Upper lobe of left lung (tissue), 6 donors: ENCODE measurements at regions not wholly inside any gene's neighbourhood (a gene's known extent, or its start where the extent isn't known, plus 50 kb on each side); places are given as distances from the start of the nearest gene placed in this dataset.
"Not testable (repeated sequence)": the region's sequence is repeated elsewhere in the genome, so short reads cannot be mapped to it uniquely, and the experiment has no call there.

Experiments
- ATAC-seq, 2 donors: fragments of 200-7000 bp; cut with Tn5 transposase; one replicate each; pipeline ENCODE4 v1.9.1; 2022; ENCODE audit warnings: mild to moderate bottlenecking in 2 of 2, moderate library complexity in 2 of 2; ENCODE audit not compliant: low FRiP score in 2 of 2
- DNase-seq, 2 donors: peaks; one replicate each; pipeline ENCODE4 v3.0.0-alpha.2; 2019 to 2020
- H3K27ac ChIP-seq, 4 donors: fragments of 200-600 bp; sonication (generic); one replicate each; pipeline ENCODE4 v1.5.1; 2016 to 2019
- H3K27me3 ChIP-seq, 4 donors: fragments of 200-600 bp; sonication (generic); one replicate each; pipeline ENCODE4 v1.5.1; 2017 to 2019
- H3K36me3 ChIP-seq, 4 donors: fragments of 200-600 bp; sonication (generic); one replicate each; pipeline ENCODE4 v1.5.1; 2016 to 2019
- H3K4me1 ChIP-seq, 4 donors: fragments of 200-600 bp; sonication (generic); one replicate each; pipeline ENCODE4 v1.5.1; 2018 to 2019
- H3K4me3 ChIP-seq, 4 donors: fragments of 200-600 bp; sonication (generic); one replicate each; pipeline ENCODE4 v1.5.1; 2017 to 2019; ENCODE audit warnings: mild to moderate bottlenecking in 2 of 4, moderate library complexity in 1 of 4
- H3K9me3 ChIP-seq, 4 donors: fragments of 200-600 bp; sonication (generic); one replicate each; pipeline ENCODE4 v1.5.1; 2018 to 2019
- EP300 ChIP-seq, 4 donors: sonication (generic); formaldehyde crosslinking; IDR thresholded peaks; one replicate each; pipeline ENCODE4 v1.5.1; 2017; ENCODE audit warnings: antibody characterized with exemption in 4 of 4, control low read depth in 2 of 4
- POLR2A ChIP-seq, 4 donors: fragments of 450-650 bp; IDR thresholded peaks; one replicate each; pipeline ENCODE4 v1.5.1; 2016 to 2017; ENCODE audit warnings: antibody characterized with exemption in 4 of 4, mild to moderate bottlenecking in 2 of 4
- POLR2AphosphoS5 ChIP-seq, 2 donors: sonication (generic); formaldehyde crosslinking; IDR thresholded peaks; one replicate each; pipeline ENCODE4 v1.5.1; 2017; ENCODE audit warnings: antibody characterized with exemption in 2 of 2
- WGBS, 2 donors: methylation state at CpG; one replicate each; pipeline ENCODE4 v1.1.5; 2017 to 2018; 5-methylcytosine and 5-hydroxymethylcytosine counted together
- TF ChIP-seq, protein P1 (sequence below), 6 experiments: fragments of 450-650 bp in 4 of 6; fragments of 200-600 bp in 2 of 6; sonication (generic) in 2 of 6; IDR thresholded peaks; one replicate each; pipeline ENCODE4 v1.5.1; 2016 to 2019; ENCODE audit warnings: antibody characterized with exemption in 6 of 6
- donor health status: DM: no; HTN: no; CAD: no; lungs with moderate emphysema.
- donor health status: DM: no; HTN: yes; CAD: no; lungs with severe emphysema.

DNA sequence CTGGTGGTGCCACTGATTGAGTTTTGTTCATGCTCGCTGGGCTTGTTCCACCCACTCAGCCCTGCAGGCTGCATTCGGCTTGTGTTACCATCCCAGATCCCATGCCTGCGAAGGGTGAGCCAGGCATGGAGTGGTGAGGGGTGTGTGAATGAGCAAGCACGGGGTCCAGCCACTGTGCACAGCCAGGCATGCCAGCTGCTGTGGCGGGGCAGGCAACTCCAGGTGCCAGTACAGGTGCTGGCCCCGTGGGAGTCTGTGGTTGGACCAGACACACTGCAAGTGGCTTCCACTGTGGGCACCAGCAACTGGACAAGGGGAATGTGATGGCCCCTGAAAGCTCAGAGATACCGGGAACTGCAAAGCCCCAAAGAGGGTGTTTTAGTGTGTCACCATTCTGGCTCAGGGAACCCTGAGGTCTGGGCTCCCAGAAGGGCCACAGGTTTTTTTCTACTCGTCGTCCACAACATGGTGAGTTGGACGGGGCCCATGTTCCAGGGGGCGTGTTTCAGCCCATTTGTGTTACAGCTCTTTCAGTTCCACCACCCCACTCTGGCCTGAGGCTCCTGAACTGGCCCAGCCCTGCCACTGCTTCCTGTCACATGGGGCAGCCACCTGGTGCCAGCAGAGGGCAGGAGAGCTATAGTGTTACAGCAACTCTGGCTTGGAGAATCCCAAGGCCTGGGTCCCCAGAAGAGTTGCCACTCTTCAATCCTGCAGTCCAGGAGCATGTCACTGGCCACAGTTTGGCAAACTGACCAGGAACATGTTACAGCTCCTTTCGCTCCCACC, 217.0 kb upstream of the OBI1 start:
- H3K27ac ChIP-seq = no peak overlapping the region
- ATAC-seq (peak; percentile 24 to 31), DNase-seq (peak in 1 of 2 donors; percentile 59)
- no peaks in the 10 kb centered on the region for H3K27me3 ChIP-seq
- H3K4me1 ChIP-seq = no peaks in the 10 kb centered on the region
- no peak overlapping the region for H3K4me3 ChIP-seq
- no peaks in the 10 kb centered on the region for H3K36me3 ChIP-seq
- TF ChIP-seq POLR2AphosphoS5 (IDR thresholded peaks at IDR 0.05) (no peak), EP300 (IDR thresholded peaks at IDR 0.05) (no peak), POLR2A (IDR thresholded peaks at IDR 0.05) (no peak)
- TF ChIP-seq, protein P1, sequence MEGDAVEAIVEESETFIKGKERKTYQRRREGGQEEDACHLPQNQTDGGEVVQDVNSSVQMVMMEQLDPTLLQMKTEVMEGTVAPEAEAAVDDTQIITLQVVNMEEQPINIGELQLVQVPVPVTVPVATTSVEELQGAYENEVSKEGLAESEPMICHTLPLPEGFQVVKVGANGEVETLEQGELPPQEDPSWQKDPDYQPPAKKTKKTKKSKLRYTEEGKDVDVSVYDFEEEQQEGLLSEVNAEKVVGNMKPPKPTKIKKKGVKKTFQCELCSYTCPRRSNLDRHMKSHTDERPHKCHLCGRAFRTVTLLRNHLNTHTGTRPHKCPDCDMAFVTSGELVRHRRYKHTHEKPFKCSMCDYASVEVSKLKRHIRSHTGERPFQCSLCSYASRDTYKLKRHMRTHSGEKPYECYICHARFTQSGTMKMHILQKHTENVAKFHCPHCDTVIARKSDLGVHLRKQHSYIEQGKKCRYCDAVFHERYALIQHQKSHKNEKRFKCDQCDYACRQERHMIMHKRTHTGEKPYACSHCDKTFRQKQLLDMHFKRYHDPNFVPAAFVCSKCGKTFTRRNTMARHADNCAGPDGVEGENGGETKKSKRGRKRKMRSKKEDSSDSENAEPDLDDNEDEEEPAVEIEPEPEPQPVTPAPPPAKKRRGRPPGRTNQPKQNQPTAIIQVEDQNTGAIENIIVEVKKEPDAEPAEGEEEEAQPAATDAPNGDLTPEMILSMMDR (IDR thresholded peaks at IDR 0.05) = no peak
- 80 to 94% methylated on average over 9 to 12 of the region's 12 CpGs for WGBS, 2 donors
- H3K9me3 ChIP-seq = no peaks in the 10 kb centered on the region

DNA sequence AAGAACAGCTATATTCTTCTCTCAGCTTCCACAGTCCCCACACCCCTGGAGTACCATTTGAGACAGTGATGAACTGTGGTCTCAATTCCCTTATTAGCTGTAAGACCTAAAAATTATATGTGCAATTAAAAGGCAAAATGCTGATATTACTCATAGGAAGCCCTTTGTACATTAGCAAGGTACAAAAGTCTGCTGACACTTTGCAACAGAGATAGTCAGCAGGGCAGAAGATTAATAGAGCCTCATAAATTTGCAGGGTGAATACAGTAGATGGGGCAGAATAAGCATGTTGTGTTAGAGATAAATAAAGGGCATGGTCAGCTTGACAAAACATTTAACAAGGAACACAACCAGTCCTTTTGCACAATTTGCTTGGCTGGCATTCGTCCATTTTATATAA, 210.0 kb upstream of the OBI1 start:
- no peaks in the 10 kb centered on the region for H3K36me3 ChIP-seq
- ATAC-seq (no peak), DNase-seq (no peak)
- H3K9me3 ChIP-seq = no peaks in the 10 kb centered on the region
- no peaks in the 10 kb centered on the region for H3K27me3 ChIP-seq
- no peak overlapping the region for H3K27ac ChIP-seq
- TF ChIP-seq EP300 (IDR thresholded peaks at IDR 0.05) = no peak
- no peak for TF ChIP-seq POLR2A (IDR thresholded peaks at IDR 0.05)
- TF ChIP-seq POLR2AphosphoS5 (IDR thresholded peaks at IDR 0.05) = no peak
- TF ChIP-seq, protein P1 (IDR thresholded peaks at IDR 0.05) = no peak
- 48 to 75% methylated on average over 1 of the region's 1 CpG for WGBS, 2 donors
- H3K4me3 ChIP-seq = no peak overlapping the region
- H3K4me1 ChIP-seq = no peaks in the 10 kb centered on the region

DNA sequence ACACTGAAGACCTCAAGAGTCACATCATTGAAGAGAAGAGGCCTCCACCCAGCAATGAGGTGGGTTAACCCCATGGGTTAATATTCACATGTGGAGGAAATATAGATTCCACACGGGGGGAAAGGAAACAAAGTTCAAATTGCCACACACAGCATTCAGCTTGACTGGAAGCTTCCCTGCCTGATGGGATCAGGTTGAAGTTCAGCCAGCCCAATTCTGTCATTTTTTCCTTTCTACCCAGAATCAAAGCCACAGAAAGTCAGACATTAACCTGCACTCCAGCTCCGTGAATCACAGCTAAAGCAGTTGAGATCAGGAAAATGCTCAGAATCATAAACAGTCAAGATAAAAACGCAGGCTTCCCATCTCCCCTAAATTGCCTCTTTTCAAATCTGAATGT, 208.7 kb upstream of the OBI1 start:
- Histone ChIP-seq H3K27me3 (no peaks in the 10 kb centered on the region), H3K9me3 (no peaks in the 10 kb centered on the region), H3K4me1 (no peaks in the 10 kb centered on the region), H3K27ac (no peak overlapping the region), H3K4me3 (no peak overlapping the region), H3K36me3 (no peaks in the 10 kb centered on the region)
- TF ChIP-seq POLR2AphosphoS5 (IDR thresholded peaks at IDR 0.05) (no peak), EP300 (IDR thresholded peaks at IDR 0.05) (no peak), POLR2A (IDR thresholded peaks at IDR 0.05) (no peak)
- TF ChIP-seq, protein P1 (IDR thresholded peaks at IDR 0.05) = no peak
- ATAC-seq (no peak), DNase-seq (no peak)
- WGBS, 2 donors = 64 to 68% methylated on average over 3 of the region's 3 CpGs

DNA sequence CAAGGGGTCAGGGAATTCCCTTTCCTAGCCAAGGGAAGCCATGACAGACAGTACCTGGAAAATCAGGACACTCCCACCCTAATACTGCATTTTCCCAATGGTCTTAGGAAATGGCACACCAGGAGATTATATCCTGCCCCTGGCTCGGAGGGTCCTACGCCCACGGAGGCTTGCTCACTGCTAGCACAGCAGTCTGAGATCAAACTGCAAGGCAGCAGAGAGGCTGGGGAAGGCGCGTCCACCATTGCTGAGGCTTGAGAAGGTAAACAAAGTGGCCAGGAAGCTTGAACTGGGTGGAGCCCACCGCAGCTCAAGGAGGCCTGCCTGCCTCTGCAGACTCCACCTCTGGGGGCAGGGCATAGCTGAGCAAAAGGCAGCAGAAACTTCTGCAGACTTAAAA, 207.1 kb upstream of the OBI1 start:
- not testable (repeated sequence) for ATAC-seq, H3K27ac ChIP-seq, H3K9me3 ChIP-seq, H3K36me3 ChIP-seq, H3K27me3 ChIP-seq, H3K4me1 ChIP-seq, H3K4me3 ChIP-seq
- peak in 1 of 2 donors; percentile 1 for DNase-seq
- 37 to 71% methylated on average over 2 to 5 of the region's 6 CpGs for WGBS, 2 donors

DNA sequence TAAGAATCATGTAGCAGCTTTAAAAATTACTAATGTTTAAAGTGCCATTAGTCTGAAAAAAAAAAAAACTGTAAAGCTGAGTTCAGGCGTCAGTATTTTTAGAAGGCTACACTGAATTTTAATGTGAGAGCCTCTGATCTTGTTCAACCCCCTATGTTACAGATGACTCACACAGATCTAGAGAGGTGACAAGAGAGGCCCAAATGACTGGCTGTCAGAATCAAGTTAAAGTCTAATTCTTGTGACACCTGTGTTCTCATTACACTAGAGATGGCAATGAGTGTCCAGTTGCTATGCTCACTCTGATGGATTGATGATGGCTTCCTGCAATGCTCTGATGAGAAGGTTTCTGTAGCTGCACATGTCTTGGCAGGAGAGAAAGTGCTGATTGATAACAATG, 203.5 kb upstream of the OBI1 start:
- TF ChIP-seq, protein P1 (IDR thresholded peaks at IDR 0.05) = no peak
- TF ChIP-seq POLR2AphosphoS5 (IDR thresholded peaks at IDR 0.05) (no peak), POLR2A (IDR thresholded peaks at IDR 0.05) (no peak), EP300 (IDR thresholded peaks at IDR 0.05) (no peak)
- WGBS, 2 donors = 88 to 96% methylated on average over 1 of the region's 1 CpG
- ATAC-seq = no peak

More for the DNA sequence above, 203.5 kb upstream of the OBI1 start:
- no peaks in the 10 kb centered on the region for H3K27me3 ChIP-seq
- no peak overlapping the region for H3K27ac ChIP-seq
- H3K4me1 ChIP-seq = no peaks in the 10 kb centered on the region
- no peak overlapping the region for H3K4me3 ChIP-seq
- H3K36me3 ChIP-seq = no peaks in the 10 kb centered on the region
- H3K9me3 ChIP-seq = peaks cover 0 to 4% (median 0%) of the 10 kb centered on the region in 4 donors
- DNase-seq = no peak
